IPS-18a (cell line): ENCODE measurements at regions not wholly inside any gene's neighbourhood (a gene's known extent, or its start where the extent isn't known, plus 50 kb on each side); places are given as distances from the start of the nearest gene placed in this dataset.

Experiments used
- H3K27ac ChIP-seq: one replicate; pipeline ENCODE4 v1.5.1; 2013; ENCODE audit warnings: low read length
- H3K27me3 ChIP-seq: one replicate; pipeline ENCODE4 v1.6.1; 2013; ENCODE audit warnings: mild to moderate bottlenecking, low read length; ENCODE audit not compliant: control insufficient read depth, insufficient read depth
- H3K36me3 ChIP-seq: one replicate; pipeline ENCODE4 v1.6.1; 2013; ENCODE audit warnings: low read depth, low read length; ENCODE audit not compliant: control insufficient read depth
- H3K4me1 ChIP-seq: one replicate; pipeline ENCODE4 v1.6.1; 2013; ENCODE audit warnings: low read depth, low read length; ENCODE audit not compliant: control insufficient read depth
- H3K4me3 ChIP-seq: one replicate; pipeline ENCODE4 v1.5.1; 2013; ENCODE audit warnings: low read length
- H3K9ac ChIP-seq: one replicate; pipeline ENCODE4 v1.6.1; 2013; ENCODE audit warnings: mild to moderate bottlenecking, low read length, moderate library complexity
- H3K9me3 ChIP-seq: one replicate; pipeline ENCODE4 v1.6.1; 2013; ENCODE audit warnings: low read depth, low read length; ENCODE audit not compliant: control insufficient read depth

DNA sequence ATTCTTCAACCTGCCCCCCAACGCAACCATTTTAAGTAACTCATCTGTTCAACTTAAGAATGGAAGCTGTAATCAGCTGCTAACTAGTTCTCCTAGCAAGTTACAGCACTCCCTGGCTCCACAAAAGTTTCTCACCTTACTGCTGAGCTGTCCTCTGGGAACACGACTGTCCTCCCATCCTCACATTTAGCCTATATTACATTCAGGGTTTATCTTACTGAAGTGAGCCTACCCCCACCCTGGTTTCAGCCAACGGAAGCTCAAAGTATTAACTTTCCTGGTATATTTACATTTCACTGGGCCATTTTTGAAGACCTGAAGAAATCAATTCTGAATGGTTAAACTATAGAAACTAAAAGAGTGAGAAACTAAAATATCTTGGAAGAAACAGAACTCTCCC lies 64.9 kb upstream of the TANK start:
- H3K36me3 ChIP-seq = no peaks in the 10 kb centered on the region
- H3K9me3 ChIP-seq = no peaks in the 10 kb centered on the region
- no peaks in the 10 kb centered on the region for H3K4me1 ChIP-seq
- no peak overlapping the region for H3K9ac ChIP-seq
- no peak overlapping the region for H3K27ac ChIP-seq
- no peaks in the 10 kb centered on the region for H3K27me3 ChIP-seq
- H3K4me3 ChIP-seq = no peak overlapping the region

DNA sequence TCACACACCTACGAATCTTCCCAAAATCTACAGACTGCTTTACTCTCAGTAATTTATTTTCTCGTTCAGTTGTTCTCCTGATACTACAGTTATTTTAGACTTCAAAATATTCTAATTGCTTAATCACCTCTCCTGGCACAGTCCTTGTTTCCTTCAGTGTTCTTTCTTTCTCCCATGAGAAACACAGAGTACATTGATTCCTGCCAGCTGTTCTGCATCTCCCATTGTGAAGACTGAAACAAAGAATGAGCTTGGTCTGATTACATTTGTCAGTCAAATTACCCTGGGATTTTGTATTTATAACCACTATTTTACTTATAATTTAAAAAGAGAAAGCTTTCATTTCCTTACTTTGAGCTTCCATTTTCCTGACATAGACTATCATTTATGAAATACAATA lies 63.9 kb upstream of the TANK start:
- no peak overlapping the region for H3K4me3 ChIP-seq
- H3K4me1 ChIP-seq = peaks cover 3% of the 10 kb centered on the region
- H3K9ac ChIP-seq = no peak overlapping the region
- no peak overlapping the region for H3K27ac ChIP-seq
- no peaks in the 10 kb centered on the region for H3K27me3 ChIP-seq
- no peaks in the 10 kb centered on the region for H3K36me3 ChIP-seq
- H3K9me3 ChIP-seq = no peaks in the 10 kb centered on the region

DNA sequence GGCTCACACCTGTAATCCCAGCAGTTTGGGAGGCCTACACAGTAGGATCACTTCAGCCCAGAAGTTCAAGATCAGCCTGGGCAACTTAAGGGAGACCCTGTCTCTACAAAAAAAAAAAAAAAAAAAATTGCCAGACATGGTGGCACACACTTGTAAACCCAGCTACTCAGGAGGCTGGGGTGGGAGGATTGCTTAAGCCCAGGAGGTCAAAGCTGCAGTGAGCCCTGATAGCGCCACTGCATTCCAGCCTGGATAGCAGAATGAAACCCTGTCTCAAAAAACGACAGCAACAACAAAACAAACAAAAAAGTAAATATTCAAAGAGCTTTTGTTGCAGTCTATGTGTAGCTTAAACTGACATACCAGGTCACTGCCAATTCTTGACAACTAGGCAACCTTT lies 63.1 kb upstream of the TANK start:
- H3K36me3 ChIP-seq = no peaks in the 10 kb centered on the region
- H3K4me1 ChIP-seq = peaks cover 3% of the 10 kb centered on the region
- H3K9me3 ChIP-seq = no peaks in the 10 kb centered on the region
- H3K27me3 ChIP-seq = no peaks in the 10 kb centered on the region
- no peak overlapping the region for H3K4me3 ChIP-seq
- no peak overlapping the region for H3K27ac ChIP-seq
- H3K9ac ChIP-seq = no peak overlapping the region

DNA sequence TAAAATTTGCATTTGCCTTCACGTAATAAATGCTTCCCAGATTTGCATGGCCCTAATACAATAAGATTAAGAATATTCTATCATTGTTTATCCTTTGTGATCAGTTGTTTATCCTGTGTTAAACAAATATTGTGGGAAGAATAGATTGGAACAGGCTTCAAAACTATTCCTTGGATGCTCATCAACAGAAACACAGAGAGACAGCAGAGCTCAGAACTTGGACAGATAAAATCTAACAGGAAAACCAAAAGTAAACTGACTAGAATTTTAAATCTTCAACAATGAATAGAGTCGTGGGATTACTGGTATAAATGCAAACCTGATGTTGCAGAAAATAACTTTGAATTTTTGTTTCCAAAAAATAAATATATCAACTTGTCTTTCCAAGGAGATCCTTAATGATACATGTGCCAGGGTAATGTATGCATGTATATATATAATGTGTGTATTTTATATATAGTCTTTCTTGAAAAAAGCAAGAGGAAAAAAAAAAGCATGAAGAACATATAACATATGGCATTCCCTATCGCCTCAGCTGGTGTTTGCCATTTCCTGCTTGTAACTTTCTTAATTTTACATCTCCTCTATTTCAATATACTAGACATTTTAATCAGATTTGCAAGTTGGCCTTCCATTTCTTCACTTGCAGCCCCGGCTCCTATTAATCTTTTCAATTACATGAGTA lies 59.9 kb upstream of the TANK start:
- H3K4me3 ChIP-seq = no peak overlapping the region

DNA sequence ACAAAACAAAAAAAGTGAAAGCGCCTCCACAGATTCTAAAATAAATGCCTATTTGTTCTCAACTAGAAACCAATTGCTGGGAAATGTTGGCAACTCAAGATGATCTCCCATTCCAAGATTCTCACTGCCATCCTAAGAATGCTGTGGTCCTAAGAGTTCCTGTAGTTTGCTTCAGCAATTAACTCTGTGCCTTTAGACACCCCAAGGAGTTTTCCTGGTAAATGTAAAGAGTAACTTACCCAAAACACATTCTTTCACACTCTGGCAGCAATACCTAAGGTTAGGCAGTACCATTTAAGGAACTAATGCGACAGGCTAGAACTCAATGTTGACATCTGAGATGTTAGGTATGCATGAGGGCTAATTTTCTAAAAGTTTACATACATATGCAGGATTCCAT lies 58.8 kb upstream of the TANK start:
- Histone ChIP-seq H3K27ac (no peak overlapping the region), H3K27me3 (no peaks in the 10 kb centered on the region), H3K4me3 (no peak overlapping the region), H3K9me3 (no peaks in the 10 kb centered on the region), H3K9ac (no peak overlapping the region), H3K4me1 (peaks cover 3% of the 10 kb centered on the region), H3K36me3 (no peaks in the 10 kb centered on the region)

More for the DNA sequence above, 59.9 kb upstream of the TANK start:
- Histone ChIP-seq H3K9me3 (no peaks in the 10 kb centered on the region), H3K27ac (no peak overlapping the region), H3K9ac (no peak overlapping the region), H3K4me1 (peaks cover 3% of the 10 kb centered on the region), H3K27me3 (no peaks in the 10 kb centered on the region), H3K36me3 (no peaks in the 10 kb centered on the region)

DNA sequence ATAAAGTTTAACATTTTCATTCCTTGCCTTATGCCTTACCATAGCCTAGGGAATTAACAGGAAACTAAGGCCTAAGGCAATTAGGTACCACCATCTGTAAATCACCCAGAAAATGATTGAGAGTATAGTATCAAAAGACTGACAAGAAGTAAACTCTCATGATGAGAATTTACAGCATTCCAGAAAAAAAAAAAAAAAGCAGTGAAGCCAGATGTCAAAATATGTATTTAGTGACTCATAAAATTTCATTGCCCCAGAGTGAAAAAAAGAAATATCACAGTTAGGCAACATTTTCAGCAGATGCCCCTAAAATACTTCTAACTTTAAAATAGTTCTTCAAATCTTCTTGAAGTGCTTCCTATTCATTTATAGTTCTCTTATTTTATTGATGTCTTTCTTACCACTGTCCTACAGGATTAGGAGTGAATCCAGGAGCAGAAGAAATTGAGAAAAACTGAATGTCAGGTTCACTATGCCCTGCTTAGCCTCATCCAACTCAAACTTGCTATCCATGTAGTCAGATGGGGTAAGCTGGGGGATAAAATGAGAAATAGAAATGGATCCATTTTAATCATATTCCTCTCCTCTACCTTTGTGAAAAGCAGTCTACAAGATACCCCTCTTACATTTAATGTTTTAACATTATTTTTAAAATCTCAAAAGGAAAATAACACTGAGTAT lies 57.3 kb upstream of the TANK start:
- Histone ChIP-seq H3K4me3 (no peak overlapping the region), H3K27ac (no peak overlapping the region), H3K4me1 (peaks cover 3% of the 10 kb centered on the region), H3K36me3 (no peaks in the 10 kb centered on the region), H3K9me3 (no peaks in the 10 kb centered on the region), H3K27me3 (no peaks in the 10 kb centered on the region), H3K9ac (no peak overlapping the region)

DNA sequence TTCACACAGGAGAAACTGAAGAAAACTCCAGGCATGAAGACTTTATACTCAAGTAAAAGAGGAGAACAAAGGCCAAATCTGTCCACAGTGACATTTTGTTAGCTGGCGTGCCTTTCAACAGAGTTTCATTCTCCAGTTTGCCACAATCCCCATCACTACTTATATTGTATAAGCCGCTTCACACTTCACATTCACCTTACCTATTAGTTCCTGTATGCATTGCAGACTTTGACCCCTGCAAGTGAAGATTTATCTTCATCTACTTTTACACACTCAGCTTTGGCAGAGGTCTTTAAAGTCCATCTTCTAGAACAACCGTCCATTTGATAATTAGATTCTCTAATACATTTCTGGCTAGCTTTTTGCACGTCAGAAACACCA lies 56.8 kb upstream of the TANK start:
- Histone ChIP-seq H3K27me3 (no peaks in the 10 kb centered on the region), H3K9me3 (no peaks in the 10 kb centered on the region), H3K4me1 (peaks cover 3% of the 10 kb centered on the region), H3K9ac (no peak overlapping the region), H3K36me3 (no peaks in the 10 kb centered on the region), H3K4me3 (no peak overlapping the region), H3K27ac (no peak overlapping the region)

DNA sequence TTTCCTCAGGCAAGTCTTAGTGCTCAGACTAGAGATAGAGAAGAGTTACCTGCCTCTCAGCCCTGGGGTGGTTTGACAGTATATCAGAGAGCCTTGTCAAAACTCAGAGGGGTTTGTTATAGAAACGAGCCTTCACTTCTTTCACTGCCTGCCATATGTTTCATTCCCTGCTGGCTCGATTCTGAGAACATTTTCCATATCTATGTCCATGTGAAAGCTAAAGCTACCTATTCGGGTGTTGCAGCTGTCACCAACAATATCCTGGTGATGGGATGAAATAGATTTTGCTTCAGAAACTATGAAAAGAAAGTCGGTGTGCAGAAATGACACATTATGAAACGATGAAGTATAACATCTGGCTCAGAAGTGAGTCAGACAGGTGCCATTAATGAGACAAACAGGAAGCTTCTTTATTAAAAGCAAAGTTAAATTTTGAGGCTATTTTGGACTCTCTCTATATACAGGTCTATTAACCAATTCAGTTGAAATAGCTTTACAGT lies 56.1 kb upstream of the TANK start:
- Histone ChIP-seq H3K9me3 (no peaks in the 10 kb centered on the region), H3K27ac (no peak overlapping the region), H3K27me3 (no peaks in the 10 kb centered on the region), H3K4me3 (no peak overlapping the region), H3K4me1 (peaks cover 3% of the 10 kb centered on the region), H3K36me3 (no peaks in the 10 kb centered on the region), H3K9ac (no peak overlapping the region)

DNA sequence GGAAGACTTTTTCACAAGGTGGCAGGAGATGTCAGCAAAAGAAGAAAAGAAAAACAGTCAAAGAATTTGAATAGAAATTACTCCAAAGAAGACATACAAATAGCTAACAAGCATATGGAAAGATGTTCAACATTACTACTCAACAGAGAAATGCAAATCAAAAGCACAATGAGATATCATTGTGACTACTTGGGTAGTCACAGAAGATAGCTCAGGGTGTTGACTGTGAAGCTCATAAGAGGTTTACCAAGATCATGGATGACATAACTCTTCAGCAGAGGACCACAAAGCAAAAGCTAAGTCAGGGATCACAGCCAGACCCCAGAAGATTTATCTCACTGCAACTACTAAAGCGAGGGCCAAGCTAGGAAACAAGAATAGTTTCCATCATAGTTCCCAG lies 53.0 kb upstream of the TANK start:
- H3K27me3 ChIP-seq = no peaks in the 10 kb centered on the region
- H3K4me1 ChIP-seq = peaks cover 11% of the 10 kb centered on the region

More for the DNA sequence above, 53.0 kb upstream of the TANK start:
- Histone ChIP-seq H3K36me3 (no peaks in the 10 kb centered on the region), H3K9ac (no peak overlapping the region), H3K9me3 (no peaks in the 10 kb centered on the region), H3K4me3 (no peak overlapping the region), H3K27ac (no peak overlapping the region)
